ENCODE measurements at regions not wholly inside any gene's neighbourhood (a gene's known extent, or its start where the extent isn't known, plus 50 kb on each side); places are given as distances from the start of the nearest gene placed in this dataset.

DNA sequence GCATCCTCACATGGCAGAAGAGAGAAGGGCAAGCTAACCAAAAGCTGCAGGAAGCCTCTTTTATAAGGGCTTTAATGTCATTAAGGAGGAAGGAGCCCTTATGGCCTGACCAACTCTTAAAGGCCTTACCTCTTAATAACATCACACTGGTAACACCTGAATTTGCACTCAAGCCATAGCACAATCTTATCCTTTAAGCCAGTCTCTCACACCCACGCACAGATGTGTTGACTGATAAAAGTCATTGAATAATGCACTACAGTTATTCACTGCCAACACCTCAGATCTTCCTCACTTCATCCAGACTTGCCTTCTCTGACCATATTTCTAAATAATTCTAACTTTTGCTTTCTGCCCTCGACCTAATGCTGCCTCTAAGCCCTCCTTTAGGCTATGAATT, 516.8 kb downstream of the ADCYAP1 start:
- H3K27ac Mint-ChIP-seq = no peak overlapping the region
- TF ChIP-seq, protein P1, sequence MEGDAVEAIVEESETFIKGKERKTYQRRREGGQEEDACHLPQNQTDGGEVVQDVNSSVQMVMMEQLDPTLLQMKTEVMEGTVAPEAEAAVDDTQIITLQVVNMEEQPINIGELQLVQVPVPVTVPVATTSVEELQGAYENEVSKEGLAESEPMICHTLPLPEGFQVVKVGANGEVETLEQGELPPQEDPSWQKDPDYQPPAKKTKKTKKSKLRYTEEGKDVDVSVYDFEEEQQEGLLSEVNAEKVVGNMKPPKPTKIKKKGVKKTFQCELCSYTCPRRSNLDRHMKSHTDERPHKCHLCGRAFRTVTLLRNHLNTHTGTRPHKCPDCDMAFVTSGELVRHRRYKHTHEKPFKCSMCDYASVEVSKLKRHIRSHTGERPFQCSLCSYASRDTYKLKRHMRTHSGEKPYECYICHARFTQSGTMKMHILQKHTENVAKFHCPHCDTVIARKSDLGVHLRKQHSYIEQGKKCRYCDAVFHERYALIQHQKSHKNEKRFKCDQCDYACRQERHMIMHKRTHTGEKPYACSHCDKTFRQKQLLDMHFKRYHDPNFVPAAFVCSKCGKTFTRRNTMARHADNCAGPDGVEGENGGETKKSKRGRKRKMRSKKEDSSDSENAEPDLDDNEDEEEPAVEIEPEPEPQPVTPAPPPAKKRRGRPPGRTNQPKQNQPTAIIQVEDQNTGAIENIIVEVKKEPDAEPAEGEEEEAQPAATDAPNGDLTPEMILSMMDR (IDR thresholded peaks at IDR 0.05; ENCODE audit: unreplicated experiment) = no peak
- H3K27me3 Mint-ChIP-seq = peaks cover 46% of the 10 kb centered on the region
- H3K9me3 Mint-ChIP-seq (ENCODE audit: low read depth) = no peaks in the 10 kb centered on the region
- H3K36me3 Mint-ChIP-seq (ENCODE audit: insufficient read depth) = no peaks in the 10 kb centered on the region
- no peak overlapping the region for H3K4me3 Mint-ChIP-seq (ENCODE audit: low read depth)
- peaks cover 4% of the 10 kb centered on the region for H3K4me1 Mint-ChIP-seq (ENCODE audit: low read depth)
- DNase-seq (ENCODE audit: low spot score, unreplicated experiment) = no peak

DNA sequence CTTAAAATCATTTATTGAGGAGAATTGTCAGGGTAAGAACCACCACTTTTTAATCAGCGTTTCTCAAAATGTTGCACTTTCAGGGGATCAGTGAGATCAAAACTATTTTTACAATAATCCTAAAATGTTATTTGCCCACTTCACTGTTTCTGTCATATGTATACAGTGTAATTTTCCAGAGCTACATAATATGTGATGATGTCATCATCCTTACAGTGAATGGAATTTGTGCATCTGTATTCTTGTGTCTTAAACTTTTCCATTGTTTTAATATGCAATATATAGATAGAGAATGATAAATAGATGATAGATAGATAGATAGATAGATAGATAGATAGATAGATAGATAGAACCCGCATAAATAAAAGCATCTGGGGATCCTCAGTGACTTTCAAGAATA, 518.0 kb downstream of the ADCYAP1 start:
- peaks cover 54% of the 10 kb centered on the region for H3K27me3 Mint-ChIP-seq
- no peaks in the 10 kb centered on the region for H3K9me3 Mint-ChIP-seq (ENCODE audit: low read depth)
- no peak for DNase-seq (ENCODE audit: low spot score, unreplicated experiment)
- peaks cover 4% of the 10 kb centered on the region for H3K4me1 Mint-ChIP-seq (ENCODE audit: low read depth)
- H3K27ac Mint-ChIP-seq = no peak overlapping the region
- TF ChIP-seq, protein P1 (IDR thresholded peaks at IDR 0.05; ENCODE audit: unreplicated experiment) = no peak
- no peak overlapping the region for H3K4me3 Mint-ChIP-seq (ENCODE audit: low read depth)
- H3K36me3 Mint-ChIP-seq (ENCODE audit: insufficient read depth) = no peaks in the 10 kb centered on the region

DNA sequence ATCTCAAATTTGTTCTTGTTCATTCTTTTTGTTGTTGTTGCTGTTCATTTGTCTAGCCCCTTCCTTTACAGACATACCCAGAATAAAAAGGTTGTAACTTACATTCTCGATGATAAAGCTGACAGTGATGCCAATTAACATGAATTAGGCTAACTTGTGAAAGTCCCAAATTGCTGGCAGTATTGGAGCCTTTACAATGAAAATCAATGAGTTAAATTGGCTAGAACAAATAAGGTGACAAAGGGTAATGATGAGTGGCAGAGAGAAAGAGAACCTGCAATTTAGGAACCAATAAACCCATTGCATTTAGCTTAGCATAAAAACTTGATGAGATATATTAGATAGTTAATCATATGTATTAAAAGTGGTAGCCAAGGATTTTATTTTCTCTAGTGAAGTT, 521.0 kb downstream of the ADCYAP1 start:
- Mint-ChIP-seq H3K4me1 (ENCODE audit: low read depth) (peaks cover 4% of the 10 kb centered on the region), H3K27me3 (peaks cover 60% of the 10 kb centered on the region), H3K36me3 (ENCODE audit: insufficient read depth) (no peaks in the 10 kb centered on the region), H3K27ac (no peak overlapping the region), H3K4me3 (ENCODE audit: low read depth) (no peak overlapping the region), H3K9me3 (ENCODE audit: low read depth) (no peaks in the 10 kb centered on the region)
- DNase-seq (ENCODE audit: low spot score, unreplicated experiment) = no peak
- TF ChIP-seq, protein P1 (IDR thresholded peaks at IDR 0.05; ENCODE audit: unreplicated experiment) = no peak

DNA sequence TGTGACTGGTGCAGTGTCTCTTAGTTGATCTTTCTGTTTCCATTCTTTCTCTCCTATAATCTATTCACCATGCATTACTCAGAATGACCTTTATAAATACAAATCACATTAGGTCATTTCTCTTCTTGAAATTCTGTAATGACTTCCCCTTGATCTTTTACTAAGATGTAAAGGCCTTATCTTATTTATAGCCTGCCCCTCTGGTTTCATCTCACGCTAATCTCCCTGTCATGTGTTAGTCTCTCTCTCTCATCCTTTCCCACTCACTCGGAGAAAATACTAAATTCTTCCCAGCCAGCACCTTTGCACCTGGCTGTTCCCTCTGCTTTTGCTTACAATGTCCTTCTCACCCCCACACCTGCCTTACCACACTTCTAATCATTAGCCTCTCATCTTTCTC, 530.8 kb downstream of the ADCYAP1 start:
- Mint-ChIP-seq H3K27ac (no peak overlapping the region), H3K4me3 (ENCODE audit: low read depth) (no peak overlapping the region), H3K27me3 (peaks cover 5% of the 10 kb centered on the region), H3K4me1 (ENCODE audit: low read depth) (no peaks in the 10 kb centered on the region), H3K9me3 (ENCODE audit: low read depth) (no peaks in the 10 kb centered on the region), H3K36me3 (ENCODE audit: insufficient read depth) (no peaks in the 10 kb centered on the region)
- TF ChIP-seq, protein P1 (IDR thresholded peaks at IDR 0.05; ENCODE audit: unreplicated experiment) = no peak
- no peak for DNase-seq (ENCODE audit: low spot score, unreplicated experiment)

DNA sequence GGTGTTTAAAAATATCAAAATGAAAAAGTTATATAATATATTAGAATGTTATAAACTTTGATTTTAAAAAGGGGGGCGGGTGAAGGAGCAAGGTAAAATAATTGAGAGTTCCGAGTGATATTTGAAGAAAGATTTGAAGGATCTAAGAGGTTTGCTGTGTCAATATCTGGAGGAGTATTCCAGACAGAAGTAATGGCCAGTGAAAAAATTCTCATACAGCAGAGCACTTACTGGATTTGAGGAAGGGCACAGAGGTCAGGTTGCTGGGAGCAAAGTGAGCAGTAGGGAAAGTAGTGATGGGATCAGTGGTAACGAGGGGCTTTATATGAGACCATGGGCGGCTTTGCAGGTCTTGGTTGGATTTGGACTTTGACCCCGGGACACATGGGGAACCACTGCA, 531.5 kb downstream of the ADCYAP1 start:
- TF ChIP-seq, protein P1 (IDR thresholded peaks at IDR 0.05; ENCODE audit: unreplicated experiment) = no peak

More for the DNA sequence above, 531.5 kb downstream of the ADCYAP1 start:
- no peak for DNase-seq (ENCODE audit: low spot score, unreplicated experiment)
- H3K4me3 Mint-ChIP-seq (ENCODE audit: low read depth) = no peak overlapping the region
- H3K4me1 Mint-ChIP-seq (ENCODE audit: low read depth) = no peaks in the 10 kb centered on the region
- H3K36me3 Mint-ChIP-seq (ENCODE audit: insufficient read depth) = no peaks in the 10 kb centered on the region
- H3K27me3 Mint-ChIP-seq = peaks cover 3% of the 10 kb centered on the region
- H3K9me3 Mint-ChIP-seq (ENCODE audit: low read depth) = no peaks in the 10 kb centered on the region
- no peak overlapping the region for H3K27ac Mint-ChIP-seq
